ENCODE measurements at regions not wholly inside any gene's neighbourhood (a gene's known extent, or its start where the extent isn't known, plus 50 kb on each side); places are given as distances from the start of the nearest gene placed in this dataset.

GRCh38 chrX:39854772-39855747 is 242.7 kb downstream of the BCOR start:
- no peak for TF ChIP-seq CTCF (IDR thresholded peaks at IDR 0.05)
- no peaks in the 10 kb centered on the region for H3K36me3 ChIP-seq
- intact Hi-C loops (cut with DNase I; ENCODE audit: low total_unique reads) = no loop called here
- H3K4me1 ChIP-seq = no peaks in the 10 kb centered on the region
- H3K4me3 ChIP-seq = no peak overlapping the region
- H3K27ac ChIP-seq = no peak overlapping the region
- no peaks in the 10 kb centered on the region for H3K9me3 ChIP-seq
- peaks cover 0 to 48% of the 10 kb centered on the region in 2 donors for H3K27me3 ChIP-seq
- DNase-seq (ENCODE audit: low spot score in 2 of 2) = no peak

- intact Hi-C loops (cut with DNase I; ENCODE audit: low total_unique reads) = no loop called here
- DNase-seq (ENCODE audit: low spot score in 2 of 2) = no peak
- H3K27ac ChIP-seq = no peak overlapping the region
These were observed 242.0 kb downstream of the BCOR start for GRCh38 chrX:39855748-39856129.

GRCh38 chrX:39856472-39857121 is 241.2 kb downstream of the BCOR start:
- Histone ChIP-seq H3K4me3 (no peak overlapping the region), H3K4me1 (no peaks in the 10 kb centered on the region), H3K27me3 (peaks cover 0 to 52% of the 10 kb centered on the region in 2 donors), H3K9me3 (no peaks in the 10 kb centered on the region), H3K36me3 (no peaks in the 10 kb centered on the region), H3K27ac (no peak overlapping the region)
- intact Hi-C loops (cut with DNase I; ENCODE audit: low total_unique reads) = no loop called here
- DNase-seq (ENCODE audit: low spot score in 2 of 2) = no peak
- TF ChIP-seq CTCF (IDR thresholded peaks at IDR 0.05) = no peak
- TF ChIP-seq POLR2AphosphoS5 (IDR thresholded peaks at IDR 0.05) = no peak
- no peak for TF ChIP-seq POLR2A (IDR thresholded peaks at IDR 0.05)

More at GRCh38 chrX:39855748-39856129, 242.0 kb downstream of the BCOR start:
- Histone ChIP-seq H3K9me3 (no peaks in the 10 kb centered on the region), H3K27me3 (peaks cover 0 to 54% of the 10 kb centered on the region in 2 donors), H3K36me3 (no peaks in the 10 kb centered on the region), H3K4me3 (no peak overlapping the region), H3K4me1 (no peaks in the 10 kb centered on the region)
- no peak for TF ChIP-seq POLR2AphosphoS5 (IDR thresholded peaks at IDR 0.05)
- no peak for TF ChIP-seq CTCF (IDR thresholded peaks at IDR 0.05)
- no peak for TF ChIP-seq POLR2A (IDR thresholded peaks at IDR 0.05)

GRCh38 chrX:39857780-39858179 is 240.0 kb downstream of the BCOR start:
- H3K27me3 ChIP-seq = peaks cover 0 to 43% of the 10 kb centered on the region in 2 donors
- H3K36me3 ChIP-seq = no peaks in the 10 kb centered on the region
- no peak overlapping the region for H3K4me3 ChIP-seq
- intact Hi-C loops (cut with DNase I; ENCODE audit: low total_unique reads) = no loop called here
- no peak for TF ChIP-seq POLR2A (IDR thresholded peaks at IDR 0.05)
- H3K27ac ChIP-seq = no peak overlapping the region
- DNase-seq (ENCODE audit: low spot score in 2 of 2) = no peak
- no peaks in the 10 kb centered on the region for H3K4me1 ChIP-seq
- no peaks in the 10 kb centered on the region for H3K9me3 ChIP-seq

GRCh38 chrX:39859991-39860861 is 237.5 kb downstream of the BCOR start:
- DNase-seq (ENCODE audit: low spot score in 2 of 2) = no peak
- intact Hi-C loops (cut with DNase I; ENCODE audit: low total_unique reads) = no loop called here
- no peak overlapping the region for H3K4me3 ChIP-seq
- H3K27me3 ChIP-seq = peaks cover 0 to 40% of the 10 kb centered on the region in 2 donors
- H3K9me3 ChIP-seq = peaks cover 3 to 4% of the 10 kb centered on the region in 2 donors
- TF ChIP-seq POLR2A (IDR thresholded peaks at IDR 0.05) (no peak), CTCF (IDR thresholded peaks at IDR 0.05) (no peak), POLR2AphosphoS5 (IDR thresholded peaks at IDR 0.05) (no peak)
- no peaks in the 10 kb centered on the region for H3K36me3 ChIP-seq
- no peak overlapping the region for H3K27ac ChIP-seq
- no peaks in the 10 kb centered on the region for H3K4me1 ChIP-seq
